ENCODE measurements at regions not wholly inside any gene's neighbourhood (a gene's known extent, or its start where the extent isn't known, plus 50 kb on each side); places are given as distances from the start of the nearest gene placed in this dataset.
A peak's percentile ranks its signal among the peaks of the same experiment; 100 is the strongest.

DNA sequence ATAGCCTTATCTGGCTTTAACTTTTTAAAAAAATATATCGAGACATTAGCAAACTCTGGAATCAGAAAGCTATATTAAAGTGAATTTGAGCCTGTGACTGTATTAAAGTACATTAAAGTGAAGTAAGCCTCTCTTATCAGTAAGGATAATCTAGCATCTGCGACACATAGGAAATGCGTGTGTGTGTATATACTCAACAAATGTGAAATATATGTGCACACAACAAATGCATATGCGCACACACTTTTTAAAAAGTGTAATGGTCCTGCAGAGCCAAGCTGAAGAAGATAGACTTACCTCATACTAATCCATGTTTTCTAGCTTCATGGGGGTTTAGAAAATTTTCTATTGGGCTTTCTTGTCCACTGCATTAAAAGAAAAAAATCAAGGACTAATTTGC is 437.1 kb downstream of the ZIC1 start:
- H3K4me3 ChIP-seq (ENCODE audit: low read depth, low read length): no peak overlapping the region
- DNase-seq (ENCODE audit: low read depth): no peak
- TF ChIP-seq, protein P1, sequence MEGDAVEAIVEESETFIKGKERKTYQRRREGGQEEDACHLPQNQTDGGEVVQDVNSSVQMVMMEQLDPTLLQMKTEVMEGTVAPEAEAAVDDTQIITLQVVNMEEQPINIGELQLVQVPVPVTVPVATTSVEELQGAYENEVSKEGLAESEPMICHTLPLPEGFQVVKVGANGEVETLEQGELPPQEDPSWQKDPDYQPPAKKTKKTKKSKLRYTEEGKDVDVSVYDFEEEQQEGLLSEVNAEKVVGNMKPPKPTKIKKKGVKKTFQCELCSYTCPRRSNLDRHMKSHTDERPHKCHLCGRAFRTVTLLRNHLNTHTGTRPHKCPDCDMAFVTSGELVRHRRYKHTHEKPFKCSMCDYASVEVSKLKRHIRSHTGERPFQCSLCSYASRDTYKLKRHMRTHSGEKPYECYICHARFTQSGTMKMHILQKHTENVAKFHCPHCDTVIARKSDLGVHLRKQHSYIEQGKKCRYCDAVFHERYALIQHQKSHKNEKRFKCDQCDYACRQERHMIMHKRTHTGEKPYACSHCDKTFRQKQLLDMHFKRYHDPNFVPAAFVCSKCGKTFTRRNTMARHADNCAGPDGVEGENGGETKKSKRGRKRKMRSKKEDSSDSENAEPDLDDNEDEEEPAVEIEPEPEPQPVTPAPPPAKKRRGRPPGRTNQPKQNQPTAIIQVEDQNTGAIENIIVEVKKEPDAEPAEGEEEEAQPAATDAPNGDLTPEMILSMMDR (IDR thresholded peaks at IDR 0.05; ENCODE audit: insufficient read depth, low read depth, low read length, missing control alignments): no peak

DNA sequence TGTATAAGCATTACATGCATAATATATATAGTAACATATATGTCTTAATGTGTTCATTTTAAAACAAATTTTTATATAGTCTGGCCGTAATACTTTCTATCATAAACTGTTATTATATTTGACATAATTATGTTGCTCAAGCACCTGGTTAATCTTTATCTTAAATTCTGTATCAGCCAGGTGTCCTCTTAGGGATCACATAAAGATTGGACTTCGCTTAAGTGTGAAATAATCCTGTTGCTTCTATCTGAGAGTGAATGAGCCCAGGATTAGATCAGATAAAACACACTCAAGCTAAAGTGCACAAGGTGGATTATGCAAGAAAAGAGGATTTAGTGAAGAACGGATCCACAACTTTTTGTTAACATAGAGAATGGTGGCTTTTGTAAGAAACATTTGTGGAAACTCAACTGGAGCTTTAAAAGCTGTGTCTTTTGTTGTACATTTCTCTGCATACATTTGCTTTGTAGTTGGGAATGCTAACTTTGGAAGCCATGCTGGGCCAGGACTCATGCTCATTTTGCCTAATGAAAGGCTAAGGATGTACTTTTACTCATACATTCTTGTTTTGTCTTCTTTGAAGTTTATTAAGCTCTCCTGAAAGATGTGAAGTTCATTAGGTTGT is 437.8 kb downstream of the ZIC1 start:
- no peak overlapping the region for H3K4me3 ChIP-seq (ENCODE audit: low read depth, low read length)
- TF ChIP-seq, protein P1 (IDR thresholded peaks at IDR 0.05; ENCODE audit: insufficient read depth, low read depth, low read length, missing control alignments): no peak
- no peak for DNase-seq (ENCODE audit: low read depth)

DNA sequence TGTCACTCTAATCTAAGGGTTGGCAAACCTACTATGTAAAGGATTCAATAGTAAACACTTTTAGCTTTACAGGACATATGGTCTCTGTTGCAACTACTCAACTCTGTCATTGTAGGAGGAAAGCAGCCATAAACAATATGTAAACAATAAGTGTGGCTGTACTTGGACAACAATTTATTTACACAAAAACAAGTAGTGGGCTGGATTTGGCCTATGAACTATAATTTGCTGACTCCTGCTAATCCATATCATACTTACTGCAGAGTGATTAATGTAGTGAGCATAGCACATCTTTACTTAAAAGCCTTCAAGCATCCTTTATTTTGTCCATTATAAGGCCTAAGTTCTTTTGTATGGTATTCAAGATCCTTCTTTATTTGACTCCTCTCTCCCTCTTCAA is 441.9 kb downstream of the ZIC1 start:
- no peak overlapping the region for H3K4me3 ChIP-seq (ENCODE audit: low read depth, low read length)
- TF ChIP-seq, protein P1 (IDR thresholded peaks at IDR 0.05; ENCODE audit: insufficient read depth, low read depth, low read length, missing control alignments): no peak
- DNase-seq (ENCODE audit: low read depth): no peak

DNA sequence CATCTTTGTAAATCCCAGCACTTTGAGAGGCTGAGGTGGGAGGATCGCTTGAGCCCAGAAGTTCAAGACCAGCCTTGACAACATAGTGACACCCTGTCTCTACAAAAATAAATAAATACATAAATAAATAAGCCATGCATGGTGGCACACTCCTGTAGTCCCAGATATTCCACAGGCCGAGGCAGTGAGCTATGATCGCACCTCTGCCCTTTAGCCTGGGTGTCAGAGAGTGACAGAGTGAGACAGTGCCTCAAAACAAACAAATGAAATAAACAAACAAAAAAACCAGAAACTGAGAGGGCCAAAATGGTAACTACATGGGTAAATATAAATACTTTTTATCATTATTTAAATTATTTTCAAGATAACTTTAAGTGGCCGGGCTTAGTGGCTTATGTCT is 445.4 kb downstream of the ZIC1 start:
- DNase-seq (ENCODE audit: low read depth): no peak
- TF ChIP-seq, protein P1 (IDR thresholded peaks at IDR 0.05; ENCODE audit: insufficient read depth, low read depth, low read length, missing control alignments): no peak
- no peak overlapping the region for H3K4me3 ChIP-seq (ENCODE audit: low read depth, low read length)

DNA sequence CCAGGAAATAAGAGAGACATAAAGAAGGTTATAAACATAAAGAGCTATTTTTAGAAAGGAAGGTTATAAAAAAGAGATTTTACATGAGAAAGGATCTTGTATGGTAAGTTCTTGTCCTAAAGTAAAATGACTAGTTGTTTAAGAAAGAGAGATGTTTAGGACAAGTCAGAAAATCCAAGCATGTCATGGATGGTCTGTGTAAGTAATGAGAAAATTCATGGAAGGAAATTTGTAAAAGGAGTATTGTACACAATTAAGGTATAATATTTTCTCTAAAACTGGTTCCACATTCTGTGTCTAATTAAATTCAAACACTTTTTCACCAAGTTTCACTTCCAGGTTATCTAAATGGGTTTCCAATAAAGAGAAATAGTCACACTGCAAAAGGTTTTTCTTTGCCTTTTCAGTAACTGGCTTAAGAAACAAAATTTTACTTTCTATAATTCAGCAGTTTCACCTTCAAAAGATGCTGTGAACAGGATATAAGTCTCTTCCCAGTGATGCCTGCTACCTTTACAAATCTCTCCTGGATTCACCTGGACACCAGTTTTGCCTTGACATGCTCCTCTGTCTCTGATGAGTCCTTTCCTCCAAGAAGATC is 455.7 kb downstream of the ZIC1 start:
- TF ChIP-seq, protein P1 (IDR thresholded peaks at IDR 0.05; ENCODE audit: insufficient read depth, low read depth, low read length, missing control alignments): no peak
- H3K4me3 ChIP-seq (ENCODE audit: low read depth, low read length): no peak overlapping the region
- no peak for DNase-seq (ENCODE audit: low read depth)

DNA sequence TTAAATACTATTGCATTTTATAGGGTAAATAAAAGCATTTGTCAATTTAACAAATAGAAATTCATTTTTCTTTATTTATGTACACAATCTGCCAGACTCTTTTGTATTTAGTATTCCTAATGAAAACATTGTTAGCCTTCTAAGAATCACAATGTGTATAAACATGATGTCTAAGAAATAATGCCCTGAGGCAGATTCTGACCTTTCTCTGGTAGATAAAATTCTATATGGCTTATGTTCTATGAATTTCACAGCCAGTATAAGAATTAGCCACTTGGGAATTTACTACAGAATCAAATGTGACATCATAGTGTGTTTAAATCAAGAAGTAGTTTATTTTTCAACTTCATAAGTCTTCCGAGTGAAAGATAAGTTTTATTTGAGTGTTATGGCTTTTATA is 457.4 kb downstream of the ZIC1 start:
- DNase-seq (ENCODE audit: low read depth): no peak
- H3K4me3 ChIP-seq (ENCODE audit: low read depth, low read length): no peak overlapping the region
- TF ChIP-seq, protein P1 (IDR thresholded peaks at IDR 0.05; ENCODE audit: insufficient read depth, low read depth, low read length, missing control alignments): no peak

DNA sequence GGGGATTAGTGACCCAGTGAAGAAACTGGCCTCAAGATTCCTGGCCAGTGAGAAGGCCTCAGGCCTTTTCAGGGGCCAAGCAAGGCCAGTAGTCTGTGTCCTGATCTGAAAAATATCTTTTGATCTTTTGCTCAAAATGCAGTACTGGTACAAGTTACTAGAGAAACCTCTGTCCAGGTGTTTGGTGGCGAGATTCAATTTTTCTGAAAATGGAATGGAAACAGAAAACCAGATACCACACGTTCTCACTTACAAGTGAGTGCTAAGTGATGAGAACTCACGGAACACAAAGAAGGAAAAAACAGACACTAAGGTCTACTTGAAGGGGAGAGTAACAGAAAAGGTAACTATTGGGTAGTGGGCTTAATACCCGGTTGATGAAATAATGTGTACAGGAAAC is 463.4 kb downstream of the ZIC1 start:
- TF ChIP-seq, protein P1 (IDR thresholded peaks at IDR 0.05; ENCODE audit: insufficient read depth, low read depth, low read length, missing control alignments): no peak
- H3K4me3 ChIP-seq (ENCODE audit: low read depth, low read length): no peak overlapping the region
- DNase-seq (ENCODE audit: low read depth): peak; percentile 81

Measured in GM12865 (cell line).